Activated CD4-positive, alpha-beta T cell treated with anti-CD3 and anti-CD28 coated beads, Interleukin-2, amount 50 U/mL, for 1 hour (primary cell): ENCODE measurements at regions not wholly inside any gene's neighbourhood (a gene's known extent, or its start where the extent isn't known, plus 50 kb on each side); places are given as distances from the start of the nearest gene placed in this dataset.

Experiments
- DNase-seq: peaks from one replicate; pipeline ENCODE4 v3.0.0-alpha.2; 2020

GRCh38 chr15:69825941-69826818 is 271.5 kb downstream of the TLE3 start:
- DNase-seq = no peak

- DNase-seq = no peak
These were observed 270.9 kb downstream of the TLE3 start for GRCh38 chr15:69826819-69827175.

- no peak for DNase-seq
These were observed 270.0 kb downstream of the TLE3 start for GRCh38 chr15:69827751-69828150.

DNA sequence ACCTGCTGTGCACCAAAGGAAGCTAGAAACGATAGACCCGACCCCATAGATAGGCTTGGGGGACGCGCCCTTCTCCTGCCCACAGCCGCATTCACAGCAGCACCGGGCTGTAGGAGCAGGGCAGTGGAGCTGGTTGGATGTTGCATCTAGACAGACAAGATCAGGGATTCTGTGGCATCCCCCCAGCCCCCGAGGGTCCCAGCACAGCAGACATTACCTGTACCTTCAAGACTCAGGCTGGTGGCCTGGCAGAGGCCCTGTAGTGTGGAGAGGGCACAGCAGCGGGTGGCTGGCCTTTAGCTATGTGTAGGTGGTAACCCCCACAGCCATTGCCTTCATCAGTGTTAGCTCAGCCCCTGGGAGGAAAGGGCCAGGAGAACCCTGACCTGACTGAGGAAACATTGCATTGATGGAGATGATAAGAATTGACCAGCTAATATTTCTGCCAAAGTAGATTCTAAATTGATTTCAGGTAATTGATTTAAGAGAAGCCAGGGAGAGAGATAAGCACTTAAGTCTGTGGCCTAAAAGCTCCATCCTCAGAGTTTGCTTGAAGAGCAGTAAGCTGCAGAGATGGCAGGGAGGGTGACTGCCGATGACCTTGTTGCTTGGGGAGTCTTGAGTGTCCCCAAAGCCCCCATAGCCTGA is 269.4 kb downstream of the TLE3 start:
- no peak for DNase-seq

DNA sequence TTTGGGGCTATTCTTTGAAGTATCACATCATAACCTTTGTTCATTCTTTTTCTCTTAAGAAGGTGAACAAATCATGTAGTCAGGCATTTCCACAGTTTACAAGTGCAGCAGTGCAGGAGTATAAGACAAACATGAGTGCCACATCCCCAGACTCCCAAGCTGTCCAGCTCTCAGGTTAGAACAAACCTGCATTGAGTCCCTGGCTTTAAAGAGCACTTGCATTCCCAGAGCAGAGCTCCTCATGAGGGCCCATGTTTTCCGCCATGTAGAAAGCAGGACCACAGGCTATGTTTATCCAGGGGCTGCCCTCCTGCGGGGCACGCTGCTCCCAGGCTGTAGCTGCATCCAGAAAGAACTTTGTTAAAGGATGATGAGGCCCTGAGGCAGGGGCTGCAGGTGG is 267.7 kb downstream of the TLE3 start:
- DNase-seq = no peak

GRCh38 chr15:69830430-69830829 is 267.3 kb downstream of the TLE3 start:
- DNase-seq = no peak

- no peak for DNase-seq
These were observed 266.8 kb downstream of the TLE3 start for GRCh38 chr15:69830876-69831275.

GRCh38 chr15:69834267-69834666 is 263.4 kb downstream of the TLE3 start:
- no peak for DNase-seq

DNA sequence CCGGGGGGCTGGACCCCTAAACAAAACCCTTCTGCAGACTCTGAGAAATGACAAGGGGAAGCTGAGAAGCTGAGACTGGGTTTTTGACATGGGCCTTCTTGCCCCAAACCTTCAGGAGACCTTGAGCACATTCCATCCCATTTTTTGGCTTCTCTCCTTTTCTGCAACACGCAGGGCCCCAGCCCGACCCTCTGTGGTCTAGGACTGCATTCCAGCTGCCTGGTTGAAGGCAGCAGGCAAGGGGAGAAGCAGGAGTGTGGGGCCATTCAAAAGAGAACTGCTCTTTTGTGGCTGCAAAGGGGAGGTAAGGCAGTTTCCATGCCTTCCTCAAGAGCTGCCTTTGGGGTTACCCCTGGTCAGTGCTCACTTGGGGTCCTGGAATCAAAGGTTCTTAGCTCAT is 263.0 kb downstream of the TLE3 start:
- no peak for DNase-seq

DNA sequence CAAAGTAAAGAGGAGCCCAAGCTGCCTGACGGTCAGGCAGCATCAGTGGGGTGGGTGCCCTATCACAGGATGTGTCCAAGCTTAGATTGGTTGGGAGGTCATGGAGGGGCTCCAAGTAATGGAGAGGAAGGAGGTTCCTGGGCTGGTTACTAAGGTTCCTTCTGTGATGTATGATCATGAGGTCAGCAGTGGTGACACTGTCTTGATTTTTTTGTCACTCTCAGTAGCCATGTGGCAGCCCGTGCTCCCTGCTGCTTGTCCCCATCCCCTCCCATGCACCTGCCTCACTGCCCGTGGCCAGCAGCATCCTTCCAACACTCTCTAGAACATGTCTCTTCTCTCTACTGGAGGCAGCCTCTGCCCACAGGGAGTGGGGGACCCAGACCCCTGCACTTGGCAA is 261.7 kb downstream of the TLE3 start:
- DNase-seq = no peak

DNA sequence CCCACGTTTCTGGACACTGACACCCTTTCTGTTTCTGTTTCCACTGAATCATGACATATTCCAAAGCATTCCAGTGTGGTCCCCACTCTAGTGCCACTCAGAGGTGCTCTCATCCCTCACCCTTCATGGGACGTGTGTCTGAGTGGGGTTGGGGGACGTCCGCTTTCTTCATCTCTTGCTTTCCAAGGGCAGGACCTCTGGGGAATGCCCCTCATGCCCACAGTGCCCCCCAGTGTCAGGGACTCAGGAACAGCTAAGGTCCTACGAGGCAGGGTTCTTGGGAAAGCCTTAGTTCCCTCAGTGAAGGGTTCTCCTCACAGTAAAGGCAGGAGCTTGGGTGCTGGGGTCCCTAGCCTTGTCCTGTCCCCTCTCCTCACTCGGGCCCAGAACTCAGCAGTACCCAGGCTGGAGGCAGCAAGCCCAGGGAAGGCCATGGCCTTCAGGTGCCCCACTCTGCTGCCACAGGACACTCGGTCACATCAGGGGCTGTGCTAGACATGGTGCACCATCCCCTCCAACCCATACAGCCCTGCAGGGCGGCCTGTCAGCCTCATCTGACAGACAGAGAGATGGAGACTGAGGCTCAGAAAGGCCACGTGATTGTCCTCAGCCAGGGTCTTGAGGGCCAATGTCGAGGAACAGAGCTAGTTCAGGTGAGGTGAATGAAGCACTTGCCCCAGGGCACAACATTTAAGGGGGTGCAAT is 261.0 kb downstream of the TLE3 start:
- no peak for DNase-seq

- no peak for DNase-seq
These were observed 259.4 kb downstream of the TLE3 start for GRCh38 chr15:69838338-69838737.

DNA sequence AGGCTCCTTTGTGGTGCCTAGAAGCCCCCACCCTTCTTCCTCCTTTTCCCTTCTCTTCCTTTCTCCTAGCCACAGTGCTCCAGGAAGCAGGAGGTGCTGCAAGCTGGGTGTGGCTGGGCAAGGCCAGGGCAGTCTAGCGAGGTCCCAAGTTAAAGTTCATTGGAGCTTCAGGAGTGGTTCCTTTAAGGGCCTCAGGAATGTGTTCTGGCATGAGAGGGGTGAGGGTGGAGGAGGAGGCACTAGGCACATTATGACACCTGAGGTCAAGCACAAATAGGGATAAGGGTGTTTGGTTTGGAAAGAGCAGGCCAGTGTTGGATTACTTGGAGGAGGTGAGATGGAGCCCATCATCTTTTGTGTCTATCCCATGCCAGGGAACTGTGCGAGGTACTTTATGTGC is 258.7 kb downstream of the TLE3 start:
- DNase-seq = no peak

DNA sequence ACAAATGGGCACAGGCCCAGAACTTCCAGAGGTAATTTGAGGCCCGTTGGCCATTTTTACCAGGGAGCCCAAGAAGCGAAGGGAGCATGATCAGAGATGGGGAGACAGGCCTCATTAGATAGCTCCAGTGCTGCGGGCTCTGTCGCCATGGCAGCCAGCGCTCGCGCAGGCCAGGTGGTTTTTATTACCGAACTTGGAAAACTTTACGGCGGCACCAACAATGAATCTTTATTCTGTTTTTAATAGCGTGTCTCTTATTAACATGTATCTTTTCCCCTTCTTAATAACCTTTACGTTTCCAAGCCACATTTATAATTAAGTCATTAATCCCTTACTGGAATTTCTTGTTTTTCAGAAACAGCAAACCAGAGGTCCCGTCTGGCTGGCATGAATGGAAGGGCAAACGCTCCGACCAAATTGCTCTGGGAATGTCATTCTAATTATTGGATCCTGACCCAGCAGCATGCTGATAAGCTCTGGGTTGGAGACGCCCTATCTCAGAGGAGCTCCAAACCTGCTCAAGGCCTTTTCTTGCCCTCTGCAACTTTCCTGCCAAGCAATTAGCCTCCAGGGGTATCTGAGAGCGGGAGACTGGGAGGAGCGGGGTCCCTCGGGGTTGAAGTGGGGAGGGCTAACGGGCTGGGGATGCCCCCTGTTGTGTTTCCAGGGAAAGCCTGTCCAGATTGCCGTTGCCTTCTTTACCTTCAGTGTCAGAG is 256.4 kb downstream of the TLE3 start:
- DNase-seq = no peak

- no peak for DNase-seq
These were observed 254.9 kb downstream of the TLE3 start for GRCh38 chr15:69842851-69843250.

DNA sequence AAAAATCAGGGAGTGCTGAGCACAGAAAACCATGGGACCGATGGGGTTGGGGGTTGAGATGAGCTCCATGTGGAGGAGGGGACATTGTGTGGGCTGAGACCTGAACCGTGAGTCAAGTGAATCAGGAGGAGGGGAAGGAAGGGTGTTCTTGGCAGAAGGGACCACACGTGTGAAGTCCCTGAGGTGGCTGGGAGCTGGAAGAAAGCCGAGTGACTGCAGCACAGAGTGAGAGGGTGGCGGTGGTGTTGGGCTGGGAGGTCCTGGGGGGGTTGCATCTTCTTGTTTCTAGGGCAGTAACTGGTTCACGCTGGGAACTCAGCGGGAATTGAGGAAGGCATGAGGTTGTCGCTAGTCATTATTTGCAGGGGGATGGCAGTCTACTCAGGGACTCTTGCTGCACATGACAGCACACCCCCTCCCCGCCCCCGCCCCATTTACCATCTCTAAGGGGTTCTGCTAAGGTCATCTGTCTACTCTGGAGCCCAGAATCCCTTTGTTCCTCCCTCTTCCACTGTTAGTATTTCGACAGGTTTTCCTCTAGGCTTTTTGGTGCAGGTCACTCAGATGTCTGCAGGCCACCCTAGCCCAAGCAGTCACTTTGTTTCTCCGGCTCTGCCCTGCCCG is 254.3 kb downstream of the TLE3 start:
- DNase-seq = no peak

DNA sequence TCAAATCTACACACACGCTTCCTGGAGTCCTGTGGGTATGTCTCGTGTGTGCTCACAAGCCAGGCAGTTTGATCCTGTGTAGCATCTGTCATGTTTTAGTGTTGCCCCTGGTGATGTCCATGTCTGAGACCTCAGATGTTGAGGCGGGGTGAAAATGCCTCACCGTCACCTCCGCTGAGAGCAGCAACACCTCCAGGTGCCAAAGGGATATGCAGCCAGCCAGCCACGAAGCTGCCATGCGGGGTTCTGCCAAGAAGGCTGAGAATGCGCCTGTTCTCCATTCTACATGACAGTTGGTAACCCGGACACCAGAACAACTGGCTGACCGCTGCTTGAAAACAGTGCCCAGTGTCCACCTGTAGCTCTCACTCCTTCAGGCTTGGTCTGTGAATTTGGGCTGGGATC is 253.8 kb downstream of the TLE3 start:
- no peak for DNase-seq

- DNase-seq = no peak
These were observed 252.6 kb downstream of the TLE3 start for GRCh38 chr15:69845159-69845558.

DNA sequence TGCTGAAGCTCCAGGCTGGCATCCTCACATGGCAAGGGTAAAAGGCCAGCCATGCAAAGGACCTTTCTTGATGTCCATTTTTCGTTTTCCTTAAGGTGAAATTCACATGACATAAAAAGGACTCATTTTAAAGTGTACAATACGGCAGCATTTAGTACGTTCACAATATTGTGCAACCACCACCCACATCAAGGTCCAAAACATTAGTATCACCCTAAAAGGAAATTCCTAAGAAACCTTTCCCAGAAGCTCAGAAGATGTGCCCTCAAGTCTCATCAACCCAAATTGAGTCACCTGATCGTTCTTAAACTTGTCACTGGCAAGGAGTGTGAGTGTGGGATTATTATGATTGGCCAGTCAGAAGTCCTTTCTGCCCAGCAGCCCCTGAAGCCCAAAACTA is 250.1 kb downstream of the TLE3 start:
- no peak for DNase-seq

- no peak for DNase-seq
These were observed 249.6 kb downstream of the TLE3 start for GRCh38 chr15:69848096-69848495.

GRCh38 chr15:69848551-69849231 is 249.0 kb downstream of the TLE3 start:
- DNase-seq = no peak

GRCh38 chr15:69849232-69849610 is 248.5 kb downstream of the TLE3 start:
- DNase-seq = no peak
